CD4-positive, alpha-beta T cell treated with Interferon alpha-2 for 1 hour (primary cell): ENCODE measurements at regions not wholly inside any gene's neighbourhood (a gene's known extent, or its start where the extent isn't known, plus 50 kb on each side); places are given as distances from the start of the nearest gene placed in this dataset.
"Not testable (repeated sequence)": the region's sequence is repeated elsewhere in the genome, so short reads cannot be mapped to it uniquely, and the experiment has no call there.

Experiments
- DNase-seq, 2 donors: peaks; one replicate each; pipeline ENCODE4 v3.0.0-alpha.2; 2020 to 2022

GRCh38 chr5:6273090-6273735 lies 105.1 kb downstream of the MED10 start:
- no peak for DNase-seq

DNA sequence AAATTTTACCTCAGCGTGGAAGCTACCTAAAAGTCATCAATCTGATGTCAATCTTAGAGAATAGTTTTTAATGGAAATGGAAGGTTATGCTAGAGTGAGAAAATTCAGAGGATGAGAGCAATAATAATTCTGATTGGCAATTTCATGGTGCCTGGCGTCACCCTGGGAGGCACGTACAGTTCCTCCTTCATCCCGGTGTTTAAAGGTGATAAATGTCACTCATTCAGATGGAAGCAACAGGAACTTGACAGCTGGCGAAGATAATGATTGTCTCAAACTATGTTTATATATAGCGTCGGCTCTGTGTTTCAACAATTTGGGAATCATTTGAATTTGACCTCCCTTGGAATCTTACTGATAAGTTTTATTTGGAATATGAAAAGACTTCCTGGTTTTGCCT lies 108.4 kb downstream of the MED10 start:
- DNase-seq: no peak

GRCh38 chr5:6266671-6267197 lies 111.6 kb downstream of the MED10 start:
- no peak for DNase-seq

- DNase-seq: no peak
Observed at GRCh38 chr5:6264394-6264793, 114.0 kb downstream of the MED10 start.

DNA sequence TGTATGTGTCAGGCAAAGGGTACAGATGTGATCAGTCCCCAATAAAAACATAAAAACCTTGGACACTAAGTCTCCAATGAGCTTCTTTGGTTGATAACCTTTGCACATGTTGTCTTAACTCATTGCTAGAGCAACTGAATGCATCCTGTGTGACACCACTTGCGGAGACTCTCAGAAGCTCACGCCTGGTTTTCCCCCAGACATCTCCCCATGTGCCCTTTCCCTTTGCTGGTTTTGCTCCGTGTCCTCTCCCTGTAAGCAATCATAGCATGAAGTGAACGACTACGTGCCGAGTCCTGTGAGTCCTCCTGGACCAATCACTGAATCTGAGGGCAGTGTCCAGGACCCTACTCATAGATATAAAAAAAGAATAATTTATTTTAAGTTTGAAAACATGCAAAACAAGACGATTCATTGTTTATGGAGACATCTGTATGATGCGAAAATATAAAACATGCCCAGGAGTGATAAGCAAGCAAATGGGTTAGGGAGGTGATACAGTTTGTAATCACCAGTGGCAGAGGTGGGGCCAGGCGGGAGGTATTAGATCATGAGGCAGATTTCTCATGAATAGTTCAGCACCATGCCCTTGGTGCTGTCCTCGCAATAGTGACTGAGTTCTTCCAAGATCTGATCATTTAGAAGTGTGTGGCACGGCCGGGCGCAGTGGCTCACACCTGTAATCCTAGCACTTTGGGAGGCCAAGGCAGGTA lies 115.5 kb downstream of the MED10 start:
- DNase-seq: no peak

DNA sequence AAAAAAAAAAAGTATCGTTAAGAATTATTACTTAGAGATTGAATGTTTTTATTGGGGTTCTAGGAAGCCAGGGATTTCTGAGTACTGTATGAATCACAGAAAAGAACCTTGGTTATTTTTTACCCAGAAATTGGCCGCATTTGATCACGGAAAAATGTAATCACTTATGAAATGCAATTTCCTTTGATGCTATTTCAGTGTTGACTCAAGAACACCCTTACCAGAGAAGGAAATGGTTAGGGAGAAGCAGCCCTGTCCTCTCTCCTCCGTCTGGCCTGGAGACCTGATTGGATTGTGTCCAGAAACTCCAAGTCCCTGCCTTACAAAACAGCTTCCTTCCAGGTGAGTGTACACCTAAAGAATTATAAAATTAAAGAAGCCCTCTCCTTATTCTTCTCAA lies 116.7 kb downstream of the MED10 start:
- no peak for DNase-seq

DNA sequence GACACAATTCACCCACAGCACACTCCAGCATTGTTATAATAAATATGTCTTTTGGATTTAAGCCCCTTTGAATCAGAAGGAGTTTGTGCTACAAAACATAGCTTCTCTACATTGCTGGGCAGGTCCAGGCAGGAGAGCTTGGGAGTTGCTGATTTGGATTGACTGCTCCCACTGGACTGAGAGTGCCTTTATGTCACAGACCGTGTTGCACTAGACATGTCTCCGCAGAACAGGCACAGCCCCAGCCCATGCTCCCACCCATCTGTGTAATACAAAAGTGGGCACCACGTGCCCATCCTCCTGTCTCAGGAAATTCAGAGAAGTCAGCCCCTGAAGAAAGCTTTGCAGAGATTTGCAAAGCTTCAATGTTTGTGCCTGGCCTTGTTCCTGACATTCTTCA lies 117.1 kb downstream of the MED10 start:
- DNase-seq: no peak

DNA sequence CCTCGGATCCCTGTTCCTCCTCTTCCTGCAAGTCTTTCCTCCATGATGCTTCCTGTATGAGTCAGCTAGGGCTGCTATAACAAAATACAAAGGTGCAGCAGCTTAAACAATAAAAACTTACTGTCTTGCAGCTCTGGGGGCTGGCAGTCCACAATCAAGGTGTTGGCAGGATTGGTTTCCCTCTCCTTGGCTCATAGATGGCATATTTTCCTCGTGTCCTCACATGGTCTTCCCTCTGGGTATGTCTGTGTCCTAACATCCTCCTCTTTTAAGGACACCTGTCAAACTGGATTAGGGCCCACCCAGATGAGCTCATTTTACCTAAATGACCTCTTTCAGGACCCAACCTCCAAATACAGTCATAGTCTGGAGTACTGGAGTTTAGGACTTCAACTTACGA lies 117.5 kb downstream of the MED10 start:
- DNase-seq: no peak

GRCh38 chr5:6256901-6257300 lies 121.4 kb downstream of the MED10 start:
- DNase-seq: no peak

DNA sequence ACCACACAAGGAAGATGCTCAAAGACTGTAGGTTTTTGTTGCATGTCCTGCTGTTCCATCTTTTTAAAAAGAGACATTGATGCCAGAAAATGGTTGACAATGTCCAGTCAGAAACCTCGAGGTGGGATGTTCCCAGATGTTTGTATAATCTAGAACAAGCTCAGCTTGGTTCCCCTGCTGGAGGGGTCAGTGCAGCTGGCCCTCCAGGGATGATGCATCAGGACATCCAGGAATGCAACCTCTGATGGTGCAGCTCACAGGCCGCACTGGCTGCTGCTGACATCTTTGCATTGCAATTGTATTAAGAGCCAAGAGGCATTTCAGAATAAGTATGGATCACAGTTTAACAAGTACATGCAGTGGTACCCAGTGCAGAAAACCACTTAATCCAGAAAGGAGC lies 122.4 kb downstream of the MED10 start:
- DNase-seq: no peak

- DNase-seq: no peak
Observed at GRCh38 chr5:6253846-6254245, 124.5 kb downstream of the MED10 start.

GRCh38 chr5:6253281-6253680 lies 125.1 kb downstream of the MED10 start:
- DNase-seq: no peak

- DNase-seq: no peak
Observed at GRCh38 chr5:6252581-6252980, 125.8 kb downstream of the MED10 start.

- DNase-seq: no peak
Observed at GRCh38 chr5:6251565-6252102, 126.7 kb downstream of the MED10 start.

DNA sequence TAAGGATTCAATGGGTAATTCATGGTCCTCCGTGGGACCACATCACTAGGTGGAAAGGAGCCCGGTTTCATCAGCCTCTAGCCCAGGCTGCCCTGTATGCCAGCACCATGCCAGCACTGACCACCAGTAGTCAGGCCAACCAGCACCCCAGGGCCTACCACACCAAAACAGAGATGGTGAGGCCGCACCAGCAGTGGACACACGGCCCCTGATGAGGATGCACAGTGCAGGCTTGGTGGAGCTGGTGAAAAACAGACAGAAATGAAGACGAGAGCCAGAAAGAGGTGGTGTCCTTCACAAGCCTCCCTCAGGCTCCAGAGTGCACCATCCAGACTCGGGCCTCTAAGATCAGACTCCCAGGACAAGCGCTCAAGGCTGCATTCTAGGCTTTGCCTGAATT lies 128.2 kb downstream of the MED10 start:
- DNase-seq: no peak

DNA sequence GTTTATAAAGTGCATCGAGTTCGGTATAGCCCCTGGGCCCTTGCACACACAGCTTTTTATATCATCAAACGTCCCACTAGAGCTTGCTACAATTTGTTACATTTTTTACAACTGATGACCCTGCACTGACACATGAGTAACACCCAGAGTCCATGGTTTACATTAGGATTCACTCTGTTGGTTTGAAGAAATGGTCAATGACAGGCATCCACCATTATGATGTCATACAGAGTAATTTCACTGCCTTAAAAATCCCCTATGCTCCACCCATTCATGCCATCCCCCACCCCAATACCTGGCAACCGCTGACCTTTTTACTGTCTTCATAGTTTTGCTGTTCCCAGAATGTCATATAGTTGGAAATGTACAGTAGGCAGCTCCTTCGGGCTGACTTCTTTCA lies 130.2 kb downstream of the MED10 start:
- DNase-seq: no peak

DNA sequence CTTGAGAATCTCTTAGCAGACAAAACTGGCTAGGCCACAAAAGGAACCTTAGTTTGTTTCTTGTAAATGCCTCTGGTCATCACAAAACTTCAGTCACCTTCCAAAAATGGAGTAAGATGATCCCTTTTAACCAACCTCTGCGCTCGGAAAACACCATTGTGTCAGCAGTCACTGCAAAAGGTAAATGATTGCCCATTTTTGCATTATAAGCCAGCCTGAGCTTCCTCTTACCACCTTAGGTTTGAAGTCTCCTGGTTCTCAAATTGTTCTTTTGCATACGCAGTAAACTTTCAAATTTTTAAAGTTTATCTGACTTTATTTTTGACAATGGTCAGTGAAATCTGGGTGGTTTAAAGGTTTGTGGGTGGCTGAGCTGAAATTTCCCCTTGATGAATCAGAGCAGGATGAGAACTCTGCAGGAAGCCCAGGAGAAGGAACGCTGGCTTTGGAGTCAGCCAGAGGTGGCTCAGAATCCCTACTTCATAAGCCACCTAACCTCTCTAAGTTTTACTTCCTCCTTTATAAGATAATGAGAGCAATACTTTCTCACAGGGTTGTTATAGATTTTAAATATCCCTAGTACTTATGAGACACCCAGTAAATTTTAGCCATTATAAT lies 131.4 kb downstream of the MED10 start:
- no peak for DNase-seq

DNA sequence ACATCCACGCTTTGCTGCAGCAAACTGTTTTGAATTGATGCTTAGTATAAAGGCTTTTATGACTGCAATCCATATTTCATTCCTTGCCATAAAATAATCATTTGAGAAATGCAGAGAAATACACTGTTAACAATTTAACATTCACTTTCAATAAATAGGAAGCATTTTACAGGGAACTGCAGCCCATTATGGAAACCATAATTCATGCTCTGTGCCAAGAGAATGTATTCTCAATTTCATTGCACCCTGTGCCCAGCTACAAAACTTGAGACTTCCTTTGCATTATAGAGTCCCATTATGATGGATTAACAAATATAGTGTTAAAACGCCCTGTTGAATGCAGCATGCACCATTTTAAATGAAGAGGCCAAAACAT lies 134.0 kb downstream of the MED10 start:
- no peak for DNase-seq

GRCh38 chr5:6243706-6244338 lies 134.5 kb downstream of the MED10 start:
- DNase-seq: no peak

- not testable (repeated sequence) for DNase-seq
Observed at GRCh38 chr5:6241056-6241455, 137.3 kb downstream of the MED10 start.

DNA sequence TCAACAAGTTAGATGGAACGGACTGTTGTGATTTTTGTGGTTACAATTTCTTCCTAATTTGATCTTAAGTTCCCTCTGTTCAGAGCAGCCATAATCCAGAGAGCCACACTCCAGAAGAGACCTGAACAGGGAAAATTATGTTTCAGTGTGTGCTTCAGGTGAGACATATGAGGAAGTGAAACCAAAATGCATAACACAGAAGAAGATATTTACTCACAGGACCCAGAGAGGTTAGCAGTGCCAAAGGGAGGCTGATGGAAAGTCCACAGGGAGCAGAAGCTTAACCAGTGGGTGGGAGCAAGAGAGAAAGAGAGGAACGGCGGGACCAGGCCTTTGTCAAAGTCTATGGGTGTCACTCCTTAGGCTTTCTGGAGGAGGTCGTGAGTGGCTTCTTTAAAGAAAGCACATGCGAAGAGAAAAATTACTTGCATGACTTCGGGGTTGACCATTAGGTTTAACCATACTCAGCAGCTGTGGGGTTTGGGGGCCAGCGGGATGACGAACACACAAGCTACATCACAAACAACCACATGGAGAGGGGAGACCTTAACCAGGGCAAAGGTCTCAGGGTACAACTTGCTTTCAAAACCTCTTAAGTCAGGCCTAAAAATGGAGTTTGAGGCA lies 141.4 kb downstream of the MED10 start:
- DNase-seq: no peak

- no peak for DNase-seq
Observed at GRCh38 chr5:6236170-6236793, 142.1 kb downstream of the MED10 start.

- no peak for DNase-seq
Observed at GRCh38 chr5:6235726-6236125, 142.6 kb downstream of the MED10 start.
